ENCODE measurements at regions not wholly inside any gene's neighbourhood (a gene's known extent, or its start where the extent isn't known, plus 50 kb on each side); places are given as distances from the start of the nearest gene placed in this dataset.
"Not testable (repeated sequence)": the region's sequence is repeated elsewhere in the genome, so short reads cannot be mapped to it uniquely, and the experiment has no call there.

GRCh38 chr19:28063702-28064101 is 1149.2 kb downstream of the UQCRFS1 start:
- FAIRE-seq (peak; percentile 18), ATAC-seq (no peak), DNase-seq (ENCODE audit: low read depth in 1 of 2, low spot score in 1 of 2) (no peak)
- no peaks in the 10 kb centered on the region for H3K4me1 ChIP-seq
- CTCF ChIA-PET: no interaction called here
- H3K9me3 ChIP-seq: peaks cover 43% of the 10 kb centered on the region
- H3K4me2 ChIP-seq: no peak overlapping the region
- POLR2A ChIA-PET: no interaction called here
- 15% methylated on average over 2 of the region's 2 CpGs for WGBS (ENCODE audit: missing lambda C conversion rate)
- H3K27ac ChIP-seq: no peak overlapping the region
- no peak overlapping the region for H3K4me3 ChIP-seq
- TF ChIP-seq HOXA7 (CRISPR knock-in tag; IDR thresholded peaks at IDR 0.05): no peak
- no peak for TF ChIP-seq HOXB13 (CRISPR knock-in tag; IDR thresholded peaks at IDR 0.05; ENCODE audit: low read depth)
- no peak for TF ChIP-seq MYC (IDR thresholded peaks at IDR 0.05; ENCODE audit: borderline replicate concordance, low read length)
- no peak for TF ChIP-seq RFX5 (IDR thresholded peaks at IDR 0.05)
- TF ChIP-seq FOSB (CRISPR knock-in tag; IDR thresholded peaks at IDR 0.05): no peak
- no peak for TF ChIP-seq HMGXB4 (CRISPR knock-in tag; IDR thresholded peaks at IDR 0.05; ENCODE audit: borderline replicate concordance)
- no peak for TF ChIP-seq E2F6 (IDR thresholded peaks at IDR 0.05; ENCODE audit: borderline replicate concordance, low read depth)
- no peak for TF ChIP-seq SMC3 (IDR thresholded peaks at IDR 0.05)
- TF ChIP-seq ZC3H11A (IDR thresholded peaks at IDR 0.05): no peak
- TF ChIP-seq POLR2A (IDR thresholded peaks at IDR 0.05; ENCODE audit: low read length): no peak
- no peak for TF ChIP-seq JUNB (IDR thresholded peaks at IDR 0.05)
- no peak for TF ChIP-seq EHF (CRISPR knock-in tag; IDR thresholded peaks at IDR 0.05)
- TF ChIP-seq USF2 (IDR thresholded peaks at IDR 0.05): no peak
- no peak for TF ChIP-seq HES2 (IDR thresholded peaks at IDR 0.05)
- TF ChIP-seq POLR2AphosphoS2 (conservative IDR thresholded peaks at IDR 0.05; ENCODE audit: low read length): no peak

- WGBS (ENCODE audit: missing lambda C conversion rate): 0% methylated on average over 1 of the region's 1 CpG
- Histone ChIP-seq H3K4me1 (no peaks in the 10 kb centered on the region), H3K4me3 (no peak overlapping the region), H3K27ac (no peak overlapping the region), H3K9me3 (peaks cover 51% of the 10 kb centered on the region), H3K4me2 (no peak overlapping the region)
- TF ChIP-seq ELK1 (IDR thresholded peaks at IDR 0.05; ENCODE audit: low read depth, low read length) (no peak), RCOR1 (IDR thresholded peaks at IDR 0.05; ENCODE audit: low read depth, low read length) (no peak), ZNF302 (CRISPR knock-in tag; IDR thresholded peaks at IDR 0.05) (no peak), ZC3H11A (IDR thresholded peaks at IDR 0.05) (no peak), CBX8 (IDR thresholded peaks at IDR 0.05) (no peak), BCL3 (IDR thresholded peaks at IDR 0.05) (no peak), KDM5A (IDR thresholded peaks at IDR 0.05) (no peak), HDAC2 (IDR thresholded peaks at IDR 0.05) (no peak), EHMT2 (IDR thresholded peaks at IDR 0.05; ENCODE audit: low read depth) (no peak), ZSCAN20 (CRISPR knock-in tag; IDR thresholded peaks at IDR 0.05) (no peak), CEBPB (IDR thresholded peaks at IDR 0.05) (no peak), POLR2AphosphoS2 (conservative IDR thresholded peaks at IDR 0.05; ENCODE audit: low read length) (no peak), ESRRA (IDR thresholded peaks at IDR 0.05; ENCODE audit: borderline replicate concordance, low read length) (no peak), NPAS2 (CRISPR knock-in tag; IDR thresholded peaks at IDR 0.05; ENCODE audit: borderline replicate concordance) (no peak)
- ChIA-PET CTCF (interaction anchor here (0.8 kb wide), 1 partner anchor 818 kb away, joined by 4 read pairs; no protein-coding TSS in a partner anchor), POLR2A (no interaction called here)
- DNase-seq (ENCODE audit: low read depth in 1 of 2, low spot score in 1 of 2) (no peak), ATAC-seq (no peak), FAIRE-seq (no peak)
These were observed 1151.8 kb downstream of the UQCRFS1 start for GRCh38 chr19:28061111-28061510.

GRCh38 chr19:28057026-28057425 is 1155.9 kb downstream of the UQCRFS1 start:
- H3K4me1 ChIP-seq; FAIRE-seq; CTCF ChIA-PET; POLR2A ChIA-PET; ATAC-seq; H3K4me3 ChIP-seq; DNase-seq (ENCODE audit: low read depth in 1 of 2, low spot score in 1 of 2); H3K4me2 ChIP-seq; H3K27ac ChIP-seq: not testable (repeated sequence)
- H3K9me3 ChIP-seq: peaks cover 46% of the 10 kb centered on the region

All from A549 (cell line).